Retinal pigment epithelial cell (primary cell): ENCODE measurements at regions not wholly inside any gene's neighbourhood (a gene's known extent, or its start where the extent isn't known, plus 50 kb on each side); places are given as distances from the start of the nearest gene placed in this dataset.

Experiments
- DNase-seq: peaks from one replicate; pipeline ENCODE4 v3.0.0-alpha.2; 2010; ENCODE audit warnings: low read depth
- H3K4me3 ChIP-seq: 2 replicates; pipeline ENCODE4 v1.5.1; 2011; ENCODE audit warnings: mild to moderate bottlenecking, low read length, control low read depth, moderate library complexity
- TF ChIP-seq, protein P1 (sequence below): conservative IDR thresholded peaks from 2 replicates; pipeline ENCODE4 v1.5.1; 2011; ENCODE audit warnings: low read depth, low read length, control low read depth, inconsistent platforms

GRCh38 chr10:78902815-78903214 lies 166.0 kb upstream of the ZMIZ1 start:
- no peak for DNase-seq
- H3K4me3 ChIP-seq = no peak overlapping the region
- TF ChIP-seq, protein P1, sequence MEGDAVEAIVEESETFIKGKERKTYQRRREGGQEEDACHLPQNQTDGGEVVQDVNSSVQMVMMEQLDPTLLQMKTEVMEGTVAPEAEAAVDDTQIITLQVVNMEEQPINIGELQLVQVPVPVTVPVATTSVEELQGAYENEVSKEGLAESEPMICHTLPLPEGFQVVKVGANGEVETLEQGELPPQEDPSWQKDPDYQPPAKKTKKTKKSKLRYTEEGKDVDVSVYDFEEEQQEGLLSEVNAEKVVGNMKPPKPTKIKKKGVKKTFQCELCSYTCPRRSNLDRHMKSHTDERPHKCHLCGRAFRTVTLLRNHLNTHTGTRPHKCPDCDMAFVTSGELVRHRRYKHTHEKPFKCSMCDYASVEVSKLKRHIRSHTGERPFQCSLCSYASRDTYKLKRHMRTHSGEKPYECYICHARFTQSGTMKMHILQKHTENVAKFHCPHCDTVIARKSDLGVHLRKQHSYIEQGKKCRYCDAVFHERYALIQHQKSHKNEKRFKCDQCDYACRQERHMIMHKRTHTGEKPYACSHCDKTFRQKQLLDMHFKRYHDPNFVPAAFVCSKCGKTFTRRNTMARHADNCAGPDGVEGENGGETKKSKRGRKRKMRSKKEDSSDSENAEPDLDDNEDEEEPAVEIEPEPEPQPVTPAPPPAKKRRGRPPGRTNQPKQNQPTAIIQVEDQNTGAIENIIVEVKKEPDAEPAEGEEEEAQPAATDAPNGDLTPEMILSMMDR = no peak

GRCh38 chr10:78903341-78903940 lies 165.3 kb upstream of the ZMIZ1 start:
- H3K4me3 ChIP-seq = no peak overlapping the region
- TF ChIP-seq, protein P1 = no peak
- DNase-seq = no peak

DNA sequence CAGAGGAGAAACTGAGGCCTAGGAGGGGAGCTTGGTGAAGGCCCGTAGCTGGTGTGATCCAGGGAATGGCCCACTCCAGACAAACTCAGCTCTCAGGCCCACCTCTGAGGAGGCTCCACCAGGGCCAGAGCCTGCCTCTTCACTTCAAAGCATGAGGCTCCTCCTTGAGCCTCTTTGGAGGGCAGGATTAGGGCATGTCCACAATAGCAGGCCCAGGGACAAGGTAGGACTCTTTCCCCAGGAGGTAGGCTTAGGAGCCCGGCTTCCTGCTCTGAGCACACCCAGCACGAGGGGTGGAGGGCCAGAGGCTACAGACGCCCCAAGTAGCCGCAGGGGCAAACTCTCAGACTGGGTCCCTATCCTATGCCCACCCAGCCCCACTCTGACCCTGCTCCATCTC lies 164.6 kb upstream of the ZMIZ1 start:
- no peak overlapping the region for H3K4me3 ChIP-seq
- TF ChIP-seq, protein P1 = no peak
- no peak for DNase-seq

- TF ChIP-seq, protein P1 = no peak
- H3K4me3 ChIP-seq = no peak overlapping the region
- no peak for DNase-seq
Observed at GRCh38 chr10:78905015-78905956, 163.5 kb upstream of the ZMIZ1 start.

- no peak overlapping the region for H3K4me3 ChIP-seq
- TF ChIP-seq, protein P1 = no peak
- no peak for DNase-seq
Observed at GRCh38 chr10:78905957-78906308, 162.8 kb upstream of the ZMIZ1 start.

DNA sequence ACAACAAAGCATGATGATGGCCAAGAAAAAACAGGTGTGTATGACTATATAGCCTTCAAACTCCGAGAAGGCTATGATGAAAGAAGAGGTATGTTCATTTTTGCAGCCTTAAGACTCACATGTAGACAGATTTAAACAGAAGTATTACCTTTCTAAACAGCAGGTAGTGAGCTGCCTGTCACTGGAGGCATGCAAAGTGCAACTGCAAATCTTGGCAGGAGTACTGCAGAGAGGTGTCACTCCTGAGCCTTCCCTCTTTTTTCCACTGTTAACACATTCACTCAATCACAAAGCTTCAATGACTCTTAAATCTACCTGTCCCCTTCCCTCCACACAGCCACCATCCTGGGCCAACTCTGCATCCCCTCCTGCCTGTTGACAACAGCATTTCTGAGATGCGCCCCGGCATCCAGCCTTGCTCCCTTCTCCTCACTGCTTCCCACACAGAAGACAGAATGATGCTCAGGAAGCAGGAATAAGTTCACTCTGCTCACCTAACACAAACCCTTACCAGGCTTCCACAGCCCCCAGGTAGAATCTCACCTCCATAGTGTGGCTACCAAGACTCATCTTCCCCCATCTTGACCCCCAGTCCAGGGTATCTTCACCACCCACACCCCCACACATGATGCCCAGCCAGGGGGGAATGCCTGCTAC lies 161.9 kb upstream of the ZMIZ1 start:
- H3K4me3 ChIP-seq = no peak overlapping the region
- no peak for DNase-seq
- TF ChIP-seq, protein P1 = no peak
